Inferior parietal cortex (tissue), 1 donor: ENCODE measurements at regions not wholly inside any gene's neighbourhood (a gene's known extent, or its start where the extent isn't known, plus 50 kb on each side); places are given as distances from the start of the nearest gene placed in this dataset.
"Not testable (repeated sequence)": the region's sequence is repeated elsewhere in the genome, so short reads cannot be mapped to it uniquely, and the experiment has no call there.

Source experiments
- DNase-seq: peaks from one replicate; pipeline ENCODE4 v3.0.0-alpha.2; 2016; ENCODE audit errors: extremely low spot score

GRCh38 chr10:8280946-8281345 lies 226.5 kb downstream of the GATA3 start:
- no peak for DNase-seq

GRCh38 chr10:8282340-8282739 lies 227.9 kb downstream of the GATA3 start:
- no peak for DNase-seq

- DNase-seq: no peak
These were observed 228.8 kb downstream of the GATA3 start for GRCh38 chr10:8283166-8283905.

GRCh38 chr10:8283986-8284385 lies 229.5 kb downstream of the GATA3 start:
- no peak for DNase-seq

GRCh38 chr10:8285970-8286369 lies 231.5 kb downstream of the GATA3 start:
- not testable (repeated sequence) for DNase-seq

- DNase-seq: no peak
These were observed 234.1 kb downstream of the GATA3 start for GRCh38 chr10:8288600-8288999.

- DNase-seq: no peak
These were observed 234.9 kb downstream of the GATA3 start for GRCh38 chr10:8289186-8289924.

GRCh38 chr10:8294779-8295178 lies 240.3 kb downstream of the GATA3 start:
- DNase-seq: no peak

- no peak for DNase-seq
These were observed 240.8 kb downstream of the GATA3 start for GRCh38 chr10:8295311-8295710.

GRCh38 chr10:8296090-8296733 lies 241.7 kb downstream of the GATA3 start:
- no peak for DNase-seq

GRCh38 chr10:8296734-8297101 lies 242.2 kb downstream of the GATA3 start:
- no peak for DNase-seq

GRCh38 chr10:8297107-8297506 lies 242.6 kb downstream of the GATA3 start:
- no peak for DNase-seq

GRCh38 chr10:8297959-8298358 lies 243.5 kb downstream of the GATA3 start:
- DNase-seq: no peak

- no peak for DNase-seq
These were observed 244.5 kb downstream of the GATA3 start for GRCh38 chr10:8298896-8299570.

- DNase-seq: no peak
These were observed 246.4 kb downstream of the GATA3 start for GRCh38 chr10:8300925-8301324.

- DNase-seq: no peak
These were observed 246.8 kb downstream of the GATA3 start for GRCh38 chr10:8301333-8301732.

GRCh38 chr10:8301831-8302230 lies 247.3 kb downstream of the GATA3 start:
- DNase-seq: no peak

- DNase-seq: no peak
These were observed 248.1 kb downstream of the GATA3 start for GRCh38 chr10:8302565-8302964.

GRCh38 chr10:8304861-8305260 lies 250.4 kb downstream of the GATA3 start:
- DNase-seq: no peak

- no peak for DNase-seq
These were observed 251.6 kb downstream of the GATA3 start for GRCh38 chr10:8305876-8306652.

- no peak for DNase-seq
These were observed 252.3 kb downstream of the GATA3 start for GRCh38 chr10:8306685-8307364.
